Tibial nerve (tissue), 4 donors: ENCODE measurements at regions not wholly inside any gene's neighbourhood (a gene's known extent, or its start where the extent isn't known, plus 50 kb on each side); places are given as distances from the start of the nearest gene placed in this dataset.

ENCODE experiments used
- EP300 ChIP-seq, 2 donors: sonication (generic); formaldehyde crosslinking; IDR thresholded peaks; one replicate each; pipeline ENCODE4 v1.6.1; 2017; ENCODE audit warnings: antibody characterized with exemption in 2 of 2, mild to moderate bottlenecking in 1 of 2
- POLR2A ChIP-seq, 2 donors: fragments of 450-650 bp; IDR thresholded peaks; one replicate each; pipeline ENCODE4 v1.6.1; 2017; ENCODE audit warnings: antibody characterized with exemption in 2 of 2, mild to moderate bottlenecking in 2 of 2, moderate library complexity in 2 of 2
- TF ChIP-seq, protein P1 (sequence below), 5 experiments: fragments of 200-600 bp in 3 of 5; fragments of 450-650 bp in 2 of 5; sonication (generic) in 3 of 5; IDR thresholded peaks; one replicate each; pipeline ENCODE4 v1.5.1; 2016 to 2019; ENCODE audit warnings: antibody characterized with exemption in 5 of 5, mild to moderate bottlenecking in 3 of 5, moderate library complexity in 2 of 5

DNA sequence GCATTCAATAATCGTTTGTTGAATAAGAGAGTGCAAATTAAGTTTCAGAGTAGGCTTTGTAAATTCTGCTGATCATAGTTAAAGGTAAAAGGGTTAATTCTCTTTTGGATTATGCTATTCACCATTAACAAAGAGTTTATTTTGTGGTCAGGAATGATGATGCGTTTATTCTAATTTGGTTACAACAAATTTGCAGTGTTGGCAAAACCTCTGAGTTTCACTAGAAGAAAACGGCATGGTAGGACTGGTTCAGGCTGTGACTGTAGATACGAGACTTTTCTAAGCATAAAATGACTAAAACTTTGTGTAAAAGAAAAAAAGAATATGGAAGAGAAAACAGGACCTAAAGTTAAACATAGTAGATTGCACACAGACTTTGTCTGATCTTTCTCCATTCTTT, 234.7 kb downstream of the TLR4 start:
- TF ChIP-seq, protein P1, sequence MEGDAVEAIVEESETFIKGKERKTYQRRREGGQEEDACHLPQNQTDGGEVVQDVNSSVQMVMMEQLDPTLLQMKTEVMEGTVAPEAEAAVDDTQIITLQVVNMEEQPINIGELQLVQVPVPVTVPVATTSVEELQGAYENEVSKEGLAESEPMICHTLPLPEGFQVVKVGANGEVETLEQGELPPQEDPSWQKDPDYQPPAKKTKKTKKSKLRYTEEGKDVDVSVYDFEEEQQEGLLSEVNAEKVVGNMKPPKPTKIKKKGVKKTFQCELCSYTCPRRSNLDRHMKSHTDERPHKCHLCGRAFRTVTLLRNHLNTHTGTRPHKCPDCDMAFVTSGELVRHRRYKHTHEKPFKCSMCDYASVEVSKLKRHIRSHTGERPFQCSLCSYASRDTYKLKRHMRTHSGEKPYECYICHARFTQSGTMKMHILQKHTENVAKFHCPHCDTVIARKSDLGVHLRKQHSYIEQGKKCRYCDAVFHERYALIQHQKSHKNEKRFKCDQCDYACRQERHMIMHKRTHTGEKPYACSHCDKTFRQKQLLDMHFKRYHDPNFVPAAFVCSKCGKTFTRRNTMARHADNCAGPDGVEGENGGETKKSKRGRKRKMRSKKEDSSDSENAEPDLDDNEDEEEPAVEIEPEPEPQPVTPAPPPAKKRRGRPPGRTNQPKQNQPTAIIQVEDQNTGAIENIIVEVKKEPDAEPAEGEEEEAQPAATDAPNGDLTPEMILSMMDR (IDR thresholded peaks at IDR 0.05), result no peak
- TF ChIP-seq POLR2A (IDR thresholded peaks at IDR 0.05) (no peak), EP300 (IDR thresholded peaks at IDR 0.05) (no peak)
